ENCODE measurements at regions not wholly inside any gene's neighbourhood (a gene's known extent, or its start where the extent isn't known, plus 50 kb on each side); places are given as distances from the start of the nearest gene placed in this dataset.

- TF ChIP-seq CTCF (IDR thresholded peaks at IDR 0.05; ENCODE audit: low read depth, low read length) (no peak), EZH2phosphoT487 (IDR thresholded peaks at IDR 0.05; ENCODE audit: low read depth) (no peak)
- Histone ChIP-seq H3K4me1 (ENCODE audit: low read length) (no peaks in the 10 kb centered on the region), H3K4me2 (ENCODE audit: low read length) (no peak overlapping the region), H2AFZ (ENCODE audit: low read depth, low read length) (no peak overlapping the region), H3K36me3 (replicated peaks; ENCODE audit: low read depth, low read length) (no peaks in the 10 kb centered on the region), H3K9ac (ENCODE audit: low read length) (no peak overlapping the region), H3K9me3 (ENCODE audit: insufficient read depth, low read length) (no peaks in the 10 kb centered on the region), H3K79me2 (ENCODE audit: low read length) (no peaks in the 10 kb centered on the region), H3K4me3 (ENCODE audit: low read length) (no peak overlapping the region), H3K27me3 (ENCODE audit: low read depth, low read length) (no peaks in the 10 kb centered on the region), H3K27ac (ENCODE audit: low read length) (no peak overlapping the region), H4K20me1 (ENCODE audit: insufficient read depth, low read length) (no peaks in the 10 kb centered on the region)
Observed at GRCh38 chr5:29309359-29309758, 1884.1 kb upstream of the CDH6 start.

DNA sequence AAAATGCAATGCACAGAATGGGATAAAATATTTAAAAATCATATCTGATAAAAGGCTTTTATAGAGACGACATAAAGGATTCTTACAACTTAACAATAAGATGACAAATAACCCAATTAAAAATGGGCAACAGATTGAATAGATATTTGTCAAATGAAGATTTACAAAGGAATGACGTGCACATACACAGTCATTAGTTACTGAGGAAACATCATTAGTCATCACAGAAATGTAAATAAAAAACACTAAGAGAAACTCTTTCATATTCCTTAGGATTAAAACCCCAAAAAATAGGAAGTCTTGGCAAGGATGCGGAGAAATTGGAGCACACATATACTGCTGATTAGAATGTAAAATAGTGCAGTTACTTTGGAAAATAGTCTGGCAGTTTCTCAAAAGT is 1886.0 kb upstream of the CDH6 start:
- H3K9ac ChIP-seq (ENCODE audit: low read length), result no peak overlapping the region
- H3K9me3 ChIP-seq (ENCODE audit: insufficient read depth, low read length), result no peaks in the 10 kb centered on the region
- H3K27me3 ChIP-seq (ENCODE audit: low read depth, low read length), result no peaks in the 10 kb centered on the region
- H3K79me2 ChIP-seq (ENCODE audit: low read length), result no peaks in the 10 kb centered on the region
- H3K4me3 ChIP-seq (ENCODE audit: low read length), result no peak overlapping the region
- H3K4me2 ChIP-seq (ENCODE audit: low read length), result no peak overlapping the region
- no peak for TF ChIP-seq CTCF (IDR thresholded peaks at IDR 0.05; ENCODE audit: low read depth, low read length)
- no peak for TF ChIP-seq EZH2phosphoT487 (IDR thresholded peaks at IDR 0.05; ENCODE audit: low read depth)
- H3K4me1 ChIP-seq (ENCODE audit: low read length), result no peaks in the 10 kb centered on the region
- H4K20me1 ChIP-seq (ENCODE audit: insufficient read depth, low read length), result no peaks in the 10 kb centered on the region
- H3K27ac ChIP-seq (ENCODE audit: low read length), result no peak overlapping the region
- no peak overlapping the region for H2AFZ ChIP-seq (ENCODE audit: low read depth, low read length)
- H3K36me3 ChIP-seq (replicated peaks; ENCODE audit: low read depth, low read length), result no peaks in the 10 kb centered on the region

- H3K9me3 ChIP-seq (ENCODE audit: insufficient read depth, low read length), result no peaks in the 10 kb centered on the region
- no peak overlapping the region for H3K27ac ChIP-seq (ENCODE audit: low read length)
- no peaks in the 10 kb centered on the region for H3K27me3 ChIP-seq (ENCODE audit: low read depth, low read length)
- H3K4me1 ChIP-seq (ENCODE audit: low read length), result no peaks in the 10 kb centered on the region
- no peaks in the 10 kb centered on the region for H3K79me2 ChIP-seq (ENCODE audit: low read length)
- H2AFZ ChIP-seq (ENCODE audit: low read depth, low read length), result no peak overlapping the region
- H3K4me2 ChIP-seq (ENCODE audit: low read length), result no peak overlapping the region
- TF ChIP-seq CTCF (IDR thresholded peaks at IDR 0.05; ENCODE audit: low read depth, low read length) (no peak), EZH2phosphoT487 (IDR thresholded peaks at IDR 0.05; ENCODE audit: low read depth) (no peak)
- H3K4me3 ChIP-seq (ENCODE audit: low read length), result no peak overlapping the region
- no peaks in the 10 kb centered on the region for H3K36me3 ChIP-seq (replicated peaks; ENCODE audit: low read depth, low read length)
- H3K9ac ChIP-seq (ENCODE audit: low read length), result no peak overlapping the region
- H4K20me1 ChIP-seq (ENCODE audit: insufficient read depth, low read length), result no peaks in the 10 kb centered on the region
Observed at GRCh38 chr5:29304545-29304944, 1888.9 kb upstream of the CDH6 start.

DNA sequence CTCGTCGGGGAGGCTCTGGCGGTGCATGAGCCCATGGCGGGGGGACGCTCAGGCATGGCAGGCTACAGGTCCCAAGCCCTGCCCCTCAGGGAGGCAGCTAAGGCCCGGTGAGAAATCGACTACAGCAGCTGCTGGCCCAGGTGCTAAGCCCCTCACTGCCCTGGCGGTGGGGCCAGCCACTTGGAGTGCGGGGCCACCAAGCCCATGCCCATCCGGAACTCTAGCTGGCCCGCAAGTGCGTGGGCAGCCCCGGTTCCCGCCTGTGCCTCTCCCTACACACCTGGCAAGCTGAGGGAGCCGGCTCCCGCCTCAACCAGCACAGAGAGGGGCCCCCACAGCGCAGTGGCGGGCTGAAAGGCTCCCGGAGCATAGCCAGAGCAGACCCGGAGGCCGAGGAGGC is 1896.9 kb upstream of the CDH6 start:
- Histone ChIP-seq H2AFZ (ENCODE audit: low read depth, low read length) (no peak overlapping the region), H3K27ac (ENCODE audit: low read length) (no peak overlapping the region), H3K4me2 (ENCODE audit: low read length) (no peak overlapping the region), H3K4me3 (ENCODE audit: low read length) (no peak overlapping the region), H3K4me1 (ENCODE audit: low read length) (no peaks in the 10 kb centered on the region), H3K36me3 (replicated peaks; ENCODE audit: low read depth, low read length) (no peaks in the 10 kb centered on the region), H3K9me3 (ENCODE audit: insufficient read depth, low read length) (no peaks in the 10 kb centered on the region), H3K9ac (ENCODE audit: low read length) (no peak overlapping the region), H4K20me1 (ENCODE audit: insufficient read depth, low read length) (no peaks in the 10 kb centered on the region), H3K79me2 (ENCODE audit: low read length) (no peaks in the 10 kb centered on the region), H3K27me3 (ENCODE audit: low read depth, low read length) (no peaks in the 10 kb centered on the region)
- no peak for TF ChIP-seq EZH2phosphoT487 (IDR thresholded peaks at IDR 0.05; ENCODE audit: low read depth)
- no peak for TF ChIP-seq CTCF (IDR thresholded peaks at IDR 0.05; ENCODE audit: low read depth, low read length)

Data from OCI-LY3 (cell line).